Transverse colon (tissue), 3 donors: ENCODE measurements at regions not wholly inside any gene's neighbourhood (a gene's known extent, or its start where the extent isn't known, plus 50 kb on each side); places are given as distances from the start of the nearest gene placed in this dataset.

Source experiments
- CTCF ChIP-seq, 5 experiments: fragments of 200-600 bp in 3 of 5; fragments of 450-650 bp in 2 of 5; sonication (generic) in 3 of 5; IDR thresholded peaks; 1 replicate in 2 of 5; 2 replicates in 3 of 5; pipeline ENCODE4 v1.5.1; 2016 to 2017; ENCODE audit warnings: antibody characterized with exemption in 5 of 5, inconsistent platforms in 3 of 5, mild to moderate bottlenecking in 2 of 5, moderate library complexity in 1 of 5
- POLR2A ChIP-seq: fragments of 450-650 bp; IDR thresholded peaks from one replicate; pipeline ENCODE4 v1.6.1; 2016; ENCODE audit warnings: antibody characterized with exemption, mild to moderate bottlenecking, moderate library complexity

- no peak for TF ChIP-seq CTCF (IDR thresholded peaks at IDR 0.05)
- TF ChIP-seq POLR2A: no peak
Measured at GRCh38 chr5:74201334-74202081, 439.0 kb downstream of the ENC1 start.
